WI38 (cell line): ENCODE measurements at regions not wholly inside any gene's neighbourhood (a gene's known extent, or its start where the extent isn't known, plus 50 kb on each side); places are given as distances from the start of the nearest gene placed in this dataset.
"Not testable (repeated sequence)": the region's sequence is repeated elsewhere in the genome, so short reads cannot be mapped to it uniquely, and the experiment has no call there.

Source experiments
- H3K4me3 ChIP-seq: 2 replicates; pipeline ENCODE4 v1.5.1; 2011; ENCODE audit warnings: low read depth, mild to moderate bottlenecking, control low read depth, low read length
- CTCF ChIP-seq: IDR thresholded peaks from 2 replicates; pipeline ENCODE4 v1.5.1; 2012; ENCODE audit warnings: low read depth, mild to moderate bottlenecking, control low read depth, low read length

GRCh38 chr22:48299801-48300200 lies 1527.9 kb downstream of the BRD1 start:
- TF ChIP-seq CTCF, result no peak
- no peak overlapping the region for H3K4me3 ChIP-seq

- H3K4me3 ChIP-seq, result no peak overlapping the region
Observed at GRCh38 chr22:48299124-48299523, 1528.5 kb downstream of the BRD1 start.

GRCh38 chr22:48297296-48297695 lies 1530.4 kb downstream of the BRD1 start:
- H3K4me3 ChIP-seq, result no peak overlapping the region
- no peak for TF ChIP-seq CTCF

More at GRCh38 chr22:48299124-48299523, 1528.5 kb downstream of the BRD1 start:
- TF ChIP-seq CTCF, result no peak

- H3K4me3 ChIP-seq, result not testable (repeated sequence)
Observed at GRCh38 chr22:48289954-48290353, 1527.5 kb downstream of the TBC1D22A start.

GRCh38 chr22:48288376-48288940 lies 1526.0 kb downstream of the TBC1D22A start:
- H3K4me3 ChIP-seq, result no peak overlapping the region
- TF ChIP-seq CTCF, result no peak

- H3K4me3 ChIP-seq, result no peak overlapping the region
- no peak for TF ChIP-seq CTCF
Observed at GRCh38 chr22:48287031-48287430, 1524.6 kb downstream of the TBC1D22A start.

- TF ChIP-seq CTCF, result no peak
- no peak overlapping the region for H3K4me3 ChIP-seq
Observed at GRCh38 chr22:48284671-48285070, 1522.2 kb downstream of the TBC1D22A start.

GRCh38 chr22:48282804-48283203 lies 1520.4 kb downstream of the TBC1D22A start:
- H3K4me3 ChIP-seq, result no peak overlapping the region
- TF ChIP-seq CTCF, result no peak
